ENCODE measurements at regions not wholly inside any gene's neighbourhood (a gene's known extent, or its start where the extent isn't known, plus 50 kb on each side); places are given as distances from the start of the nearest gene placed in this dataset.
"Not testable (repeated sequence)": the region's sequence is repeated elsewhere in the genome, so short reads cannot be mapped to it uniquely, and the experiment has no call there.

GRCh38 chr16:16643828-16644227, 264.9 kb downstream of the NPIPA7 start:
- H3K4me3 ChIP-seq (ENCODE audit: low read depth, low read length); in situ Hi-C loops (cut with HindIII; ENCODE audit: low sequenced_read_pairs); DNase-seq (ENCODE audit: low read depth): not testable (repeated sequence)

DNA sequence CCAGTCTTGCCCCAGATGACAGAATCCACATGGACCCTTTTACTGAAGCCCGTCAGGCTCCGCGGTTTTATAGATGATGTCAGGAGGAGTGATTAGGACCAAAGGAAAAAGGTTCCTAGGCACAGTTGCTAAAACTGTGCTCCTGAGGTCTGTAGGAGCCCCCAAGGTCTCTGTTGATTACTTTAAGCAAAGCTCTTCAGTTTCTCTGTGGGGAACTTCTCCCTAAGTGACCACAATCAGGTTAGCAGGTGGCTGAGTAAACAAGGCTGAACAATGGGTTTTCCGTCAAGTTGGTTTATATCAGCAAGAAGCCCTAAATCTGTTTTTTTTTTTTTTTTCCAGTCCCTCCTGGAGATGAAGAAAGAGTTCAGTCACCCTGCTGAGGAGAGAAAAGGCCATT, 269.1 kb downstream of the NPIPA7 start:
- DNase-seq (ENCODE audit: low read depth); H3K4me3 ChIP-seq (ENCODE audit: low read depth, low read length); in situ Hi-C loops (cut with HindIII; ENCODE audit: low sequenced_read_pairs): not testable (repeated sequence)

DNA sequence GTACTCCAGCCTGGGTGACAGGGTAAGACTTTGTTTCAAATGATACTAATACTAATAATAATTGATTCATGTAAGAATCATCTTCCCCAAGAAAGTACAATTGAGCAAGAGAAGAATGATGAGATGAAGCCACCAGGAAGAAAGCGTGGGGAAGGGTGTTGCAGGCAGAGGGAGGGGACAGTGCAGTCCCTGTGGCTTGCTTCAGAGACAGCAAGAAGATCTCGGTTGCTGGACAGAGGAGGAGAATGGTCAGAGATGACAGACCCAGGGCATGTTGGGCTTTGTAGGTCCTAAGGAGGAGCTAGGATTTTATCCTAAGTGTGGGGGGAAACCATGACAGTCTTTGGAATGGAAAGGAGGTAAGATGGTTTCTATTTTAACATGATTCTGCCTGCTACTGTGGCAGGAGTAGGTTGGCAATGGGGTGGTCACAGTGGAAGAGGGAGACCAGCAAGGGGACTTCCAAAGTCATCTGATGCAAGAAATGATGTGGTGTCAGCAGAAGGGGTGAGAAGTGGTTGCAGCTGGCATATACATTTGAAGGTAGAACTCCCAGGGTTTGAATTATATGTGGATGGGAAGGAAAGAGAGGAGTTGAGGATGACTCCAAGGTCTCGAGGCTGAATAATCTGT, 293.4 kb downstream of the NPIPA7 start:
- in situ Hi-C loops (cut with HindIII; ENCODE audit: low sequenced_read_pairs); DNase-seq (ENCODE audit: low read depth); H3K4me3 ChIP-seq (ENCODE audit: low read depth, low read length): not testable (repeated sequence)

DNA sequence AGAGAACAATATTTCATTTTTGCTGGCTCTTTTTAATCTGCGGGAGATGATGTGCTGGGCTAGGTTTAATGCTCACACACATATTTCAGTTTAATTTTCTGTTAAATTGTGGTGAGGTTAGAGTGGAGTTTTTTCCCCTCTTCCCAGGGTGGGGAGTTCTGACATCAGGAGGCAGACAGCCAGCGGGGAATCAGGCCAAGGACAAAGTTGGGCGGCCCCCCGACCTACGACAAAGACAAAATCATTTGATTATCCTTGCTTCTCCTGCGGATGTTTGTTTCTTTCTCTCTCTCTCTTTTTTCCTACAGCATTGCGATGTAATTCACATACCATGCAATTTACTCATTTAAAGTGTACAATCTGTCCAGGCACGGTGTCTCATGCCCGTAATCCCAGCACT, 295.9 kb downstream of the NPIPA7 start:
- H3K4me3 ChIP-seq (ENCODE audit: low read depth, low read length); in situ Hi-C loops (cut with HindIII; ENCODE audit: low sequenced_read_pairs); DNase-seq (ENCODE audit: low read depth): not testable (repeated sequence)

DNA sequence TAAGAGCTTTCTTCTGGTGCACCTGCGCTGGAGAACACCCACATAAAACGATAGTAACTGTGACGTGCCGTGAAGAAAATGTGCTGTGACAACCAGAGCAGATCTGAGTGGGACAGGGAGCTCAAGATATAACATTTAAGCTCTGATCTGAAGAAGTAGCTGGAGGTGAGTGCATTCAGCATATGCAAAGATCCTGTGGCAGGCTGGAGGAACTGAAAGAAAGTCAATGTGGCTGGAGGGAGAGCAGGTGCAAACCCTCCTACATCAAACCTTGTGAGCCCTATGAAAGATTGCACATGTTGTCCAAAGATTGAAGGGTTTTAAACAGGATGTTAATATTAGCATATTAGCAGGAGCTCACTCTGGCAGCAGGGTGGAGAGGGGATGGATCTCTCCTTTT, 342.9 kb downstream of the NPIPA7 start:
- DNase-seq (ENCODE audit: low read depth); H3K4me3 ChIP-seq (ENCODE audit: low read depth, low read length); in situ Hi-C loops (cut with HindIII; ENCODE audit: low sequenced_read_pairs): not testable (repeated sequence)

DNA sequence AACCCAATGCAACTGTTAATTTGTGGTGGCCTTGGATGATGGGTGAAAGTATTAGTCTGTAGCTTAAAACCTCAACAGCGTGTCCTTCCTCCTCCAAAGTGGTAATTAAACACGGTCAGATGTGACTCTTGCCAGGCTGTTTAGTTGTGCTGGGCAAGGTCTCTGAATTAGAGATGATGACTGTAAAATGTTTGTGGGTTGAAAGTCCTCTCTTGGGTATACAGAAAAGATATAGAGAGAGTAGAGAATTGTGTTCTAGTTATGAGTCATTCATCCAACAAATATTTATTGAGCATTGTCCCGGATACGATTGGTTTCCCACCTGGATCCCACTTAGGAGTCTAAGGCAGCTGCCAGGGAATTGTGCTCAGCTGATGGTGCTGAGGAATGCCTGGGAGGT, 343.7 kb downstream of the NPIPA7 start:
- H3K4me3 ChIP-seq (ENCODE audit: low read depth, low read length); DNase-seq (ENCODE audit: low read depth); in situ Hi-C loops (cut with HindIII; ENCODE audit: low sequenced_read_pairs): not testable (repeated sequence)

DNA sequence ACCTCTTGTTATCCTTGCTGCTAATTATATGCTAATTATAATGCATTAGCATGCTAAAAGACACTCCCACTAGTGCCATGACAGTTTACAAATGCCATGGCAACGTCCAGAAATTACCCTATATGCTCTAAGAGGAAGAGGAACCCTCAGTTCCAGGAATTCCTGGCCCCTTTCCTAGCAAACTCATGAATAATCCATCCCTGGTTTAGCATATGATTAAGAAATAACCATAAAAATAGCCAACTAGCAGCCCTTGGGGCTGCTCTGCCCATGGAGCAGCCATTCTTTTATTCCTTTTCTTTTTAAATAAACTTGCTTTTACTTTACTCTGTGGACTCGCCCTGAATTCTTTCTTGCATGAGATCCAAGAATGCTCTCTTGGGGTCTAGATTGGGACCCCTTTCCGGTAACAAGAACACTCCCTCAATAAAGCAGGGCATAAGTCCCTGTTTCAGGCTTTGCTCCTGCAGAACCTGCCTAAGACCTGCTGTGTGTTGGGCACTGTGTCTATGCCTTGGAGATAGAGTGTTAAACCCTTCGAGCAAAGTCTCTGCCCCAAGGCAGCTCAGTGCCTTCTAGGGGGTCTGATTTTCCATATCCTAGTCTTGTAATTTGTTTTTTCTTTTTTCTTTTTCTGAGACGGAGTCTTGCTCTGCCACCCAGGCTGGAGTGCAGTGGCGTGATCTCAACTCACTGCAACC, 345.0 kb downstream of the NPIPA7 start:
- H3K4me3 ChIP-seq (ENCODE audit: low read depth, low read length); in situ Hi-C loops (cut with HindIII; ENCODE audit: low sequenced_read_pairs); DNase-seq (ENCODE audit: low read depth): not testable (repeated sequence)

GRCh38 chr16:16727048-16727447, 348.1 kb downstream of the NPIPA7 start:
- H3K4me3 ChIP-seq (ENCODE audit: low read depth, low read length); in situ Hi-C loops (cut with HindIII; ENCODE audit: low sequenced_read_pairs); DNase-seq (ENCODE audit: low read depth): not testable (repeated sequence)

DNA sequence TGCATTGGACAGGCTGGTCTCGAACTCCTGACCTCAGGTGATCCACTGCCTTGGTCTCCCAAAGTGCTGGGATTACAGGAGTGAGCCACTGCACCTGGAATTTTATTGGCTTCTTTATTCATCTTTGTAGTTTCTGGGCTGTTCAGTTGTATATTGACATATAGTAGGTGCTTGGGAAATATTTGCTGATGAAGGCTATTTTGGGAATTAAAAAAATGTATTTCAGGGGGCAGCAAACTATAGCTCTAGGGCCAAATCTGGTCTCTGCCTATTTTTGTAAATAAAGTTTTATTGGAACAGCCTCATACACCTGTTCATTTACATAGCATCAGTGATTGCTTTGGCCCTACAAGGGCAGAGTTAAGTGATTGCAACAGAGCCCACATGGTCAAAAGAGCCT, 363.6 kb downstream of the NPIPA7 start:
- DNase-seq (ENCODE audit: low read depth); H3K4me3 ChIP-seq (ENCODE audit: low read depth, low read length); in situ Hi-C loops (cut with HindIII; ENCODE audit: low sequenced_read_pairs): not testable (repeated sequence)

- in situ Hi-C loops (cut with HindIII; ENCODE audit: low sequenced_read_pairs); DNase-seq (ENCODE audit: low read depth); H3K4me3 ChIP-seq (ENCODE audit: low read depth, low read length): not testable (repeated sequence)
These were observed 376.2 kb downstream of the NPIPA7 start for GRCh38 chr16:16754992-16755667.

DNA sequence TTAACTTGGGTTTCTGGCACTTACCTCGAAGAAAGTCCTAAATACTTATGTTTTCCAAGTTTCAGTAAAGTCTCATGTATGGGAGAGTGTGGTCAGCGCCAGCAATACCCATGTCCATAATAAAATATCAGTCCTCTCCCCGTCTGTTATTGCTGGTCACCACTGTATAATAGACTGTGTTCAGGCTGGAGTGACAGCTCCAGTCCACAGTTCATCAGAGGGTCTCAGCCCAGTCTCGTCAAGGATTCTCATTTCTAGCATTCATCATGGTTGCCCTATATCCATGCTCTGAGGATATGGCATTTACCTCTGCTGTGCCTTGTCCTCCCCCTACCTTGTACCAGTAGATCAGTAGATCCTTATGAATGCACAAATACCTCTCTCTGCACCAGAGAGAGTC, 384.5 kb downstream of the NPIPA7 start:
- no peak for DNase-seq (ENCODE audit: low read depth)
- TF ChIP-seq, protein P1, sequence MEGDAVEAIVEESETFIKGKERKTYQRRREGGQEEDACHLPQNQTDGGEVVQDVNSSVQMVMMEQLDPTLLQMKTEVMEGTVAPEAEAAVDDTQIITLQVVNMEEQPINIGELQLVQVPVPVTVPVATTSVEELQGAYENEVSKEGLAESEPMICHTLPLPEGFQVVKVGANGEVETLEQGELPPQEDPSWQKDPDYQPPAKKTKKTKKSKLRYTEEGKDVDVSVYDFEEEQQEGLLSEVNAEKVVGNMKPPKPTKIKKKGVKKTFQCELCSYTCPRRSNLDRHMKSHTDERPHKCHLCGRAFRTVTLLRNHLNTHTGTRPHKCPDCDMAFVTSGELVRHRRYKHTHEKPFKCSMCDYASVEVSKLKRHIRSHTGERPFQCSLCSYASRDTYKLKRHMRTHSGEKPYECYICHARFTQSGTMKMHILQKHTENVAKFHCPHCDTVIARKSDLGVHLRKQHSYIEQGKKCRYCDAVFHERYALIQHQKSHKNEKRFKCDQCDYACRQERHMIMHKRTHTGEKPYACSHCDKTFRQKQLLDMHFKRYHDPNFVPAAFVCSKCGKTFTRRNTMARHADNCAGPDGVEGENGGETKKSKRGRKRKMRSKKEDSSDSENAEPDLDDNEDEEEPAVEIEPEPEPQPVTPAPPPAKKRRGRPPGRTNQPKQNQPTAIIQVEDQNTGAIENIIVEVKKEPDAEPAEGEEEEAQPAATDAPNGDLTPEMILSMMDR (IDR thresholded peaks at IDR 0.05; ENCODE audit: low read depth, low read length, missing control alignments) = no peak
- H3K4me3 ChIP-seq (ENCODE audit: low read depth, low read length) = no peak overlapping the region
- in situ Hi-C loops (cut with HindIII; ENCODE audit: low sequenced_read_pairs) = no loop called here

GRCh38 chr16:16770717-16771116, 391.8 kb downstream of the NPIPA7 start:
- in situ Hi-C loops (cut with HindIII; ENCODE audit: low sequenced_read_pairs) = not testable (repeated sequence)

More at GRCh38 chr16:16770717-16771116, 391.8 kb downstream of the NPIPA7 start:
- H3K4me3 ChIP-seq (ENCODE audit: low read depth, low read length); DNase-seq (ENCODE audit: low read depth): not testable (repeated sequence)
